DMS 273 treated with DMSO at 0.1 percent for 48 hours (cell line): ENCODE measurements at regions not wholly inside any gene's neighbourhood (a gene's known extent, or its start where the extent isn't known, plus 50 kb on each side); places are given as distances from the start of the nearest gene placed in this dataset.
"Not testable (repeated sequence)": the region's sequence is repeated elsewhere in the genome, so short reads cannot be mapped to it uniquely, and the experiment has no call there.

Experiments
- DNase-seq: peaks from one replicate; lab custom pipeline; 2025; lab: John Stamatoyannopoulos, UW

GRCh38 chr10:84938117-84938905 is 609.9 kb downstream of the CCSER2 start:
- DNase-seq, result no peak

- DNase-seq, result no peak
These were observed 615.2 kb downstream of the CCSER2 start for GRCh38 chr10:84943541-84943940.

GRCh38 chr10:84944187-84944586 is 615.8 kb downstream of the CCSER2 start:
- no peak for DNase-seq

- peak; percentile 35 for DNase-seq
These were observed 617.4 kb downstream of the CCSER2 start for GRCh38 chr10:84945791-84946190.

GRCh38 chr10:84946904-84947303 is 618.5 kb downstream of the CCSER2 start:
- DNase-seq, result peak; percentile 47

GRCh38 chr10:84948644-84949043 is 620.3 kb downstream of the CCSER2 start:
- no peak for DNase-seq

- DNase-seq, result no peak
These were observed 623.2 kb downstream of the CCSER2 start for GRCh38 chr10:84951616-84952015.

GRCh38 chr10:84957427-84957826 is 629.0 kb downstream of the CCSER2 start:
- no peak for DNase-seq

GRCh38 chr10:84965468-84965867 is 637.1 kb downstream of the CCSER2 start:
- DNase-seq, result no peak

GRCh38 chr10:84966708-84967441 is 638.5 kb downstream of the CCSER2 start:
- DNase-seq, result no peak

GRCh38 chr10:84969297-84969696 is 640.9 kb downstream of the CCSER2 start:
- DNase-seq, result not testable (repeated sequence)

- DNase-seq, result no peak
These were observed 658.6 kb downstream of the CCSER2 start for GRCh38 chr10:84987039-84987438.

GRCh38 chr10:84988011-84988410 is 659.6 kb downstream of the CCSER2 start:
- no peak for DNase-seq

GRCh38 chr10:84990713-84991112 is 662.3 kb downstream of the CCSER2 start:
- no peak for DNase-seq

- DNase-seq, result no peak
These were observed 662.9 kb downstream of the CCSER2 start for GRCh38 chr10:84991301-84991700.

- no peak for DNase-seq
These were observed 665.1 kb downstream of the CCSER2 start for GRCh38 chr10:84993251-84994035.

GRCh38 chr10:84994722-84995121 is 666.3 kb downstream of the CCSER2 start:
- DNase-seq, result no peak

GRCh38 chr10:84996580-84996979 is 668.2 kb downstream of the CCSER2 start:
- no peak for DNase-seq

GRCh38 chr10:84997870-84998269 is 669.5 kb downstream of the CCSER2 start:
- DNase-seq, result no peak

- no peak for DNase-seq
These were observed 671.5 kb downstream of the CCSER2 start for GRCh38 chr10:84999929-85000328.

- DNase-seq, result no peak
These were observed 674.7 kb downstream of the CCSER2 start for GRCh38 chr10:85003083-85003482.

GRCh38 chr10:85008488-85009184 is 680.2 kb downstream of the CCSER2 start:
- DNase-seq, result no peak
